ENCODE measurements at regions not wholly inside any gene's neighbourhood (a gene's known extent, or its start where the extent isn't known, plus 50 kb on each side); places are given as distances from the start of the nearest gene placed in this dataset.

GRCh38 chr4:58515226-58515625 is 1405.0 kb upstream of the IGFBP7 start:
- TF ChIP-seq PBX3 (IDR thresholded peaks at IDR 0.05), result no peak
- TF ChIP-seq FOSL2 (IDR thresholded peaks at IDR 0.05; ENCODE audit: borderline replicate concordance, low read depth), result no peak
- no peak for TF ChIP-seq CTCF (IDR thresholded peaks at IDR 0.05)
- no peak for TF ChIP-seq GATA2 (CRISPR knock-in tag; IDR thresholded peaks at IDR 0.05)
- no peak for TF ChIP-seq TEAD4 (IDR thresholded peaks at IDR 0.05; ENCODE audit: borderline replicate concordance, insufficient read depth)
- TF ChIP-seq EP300 (IDR thresholded peaks at IDR 0.05; ENCODE audit: borderline replicate concordance in 1 of 2, low read depth in 1 of 2, low read length in 1 of 2), result no peak
- no peak for TF ChIP-seq SIN3A (IDR thresholded peaks at IDR 0.05; ENCODE audit: borderline replicate concordance, low read depth, low read length)
- no peak for TF ChIP-seq REST (IDR thresholded peaks at IDR 0.05; ENCODE audit: low read depth, low read length)
- TF ChIP-seq CHD2 (IDR thresholded peaks at IDR 0.05; ENCODE audit: low read length, partially characterized antibody), result no peak
- H3K4me1 ChIP-seq (ENCODE audit: control insufficient read depth in 1 of 2, insufficient read depth in 2 of 2, low read depth in 1 of 2, low read length in 1 of 2), result no peaks in the 10 kb centered on the region
- no peaks in the 10 kb centered on the region for H3F3A ChIP-seq (replicated peaks; ENCODE audit: insufficient read depth)
- H3K27me3 ChIP-seq (ENCODE audit: insufficient read depth), result no peaks in the 10 kb centered on the region
- CTCF ChIA-PET, result interaction anchor here (0.5 kb wide), 1 partner anchor 16 kb away, joined by 3 read pairs; no protein-coding TSS in a partner anchor
- POLR2A ChIA-PET, result no interaction called here
- no peak overlapping the region for H3K27ac ChIP-seq (ENCODE audit: low read depth in 2 of 2, low read length in 1 of 2)
- no peaks in the 10 kb centered on the region for H3K9me2 ChIP-seq
- H3K9ac ChIP-seq, result no peak overlapping the region
- no peak for DNase-seq
- H3K9me3 ChIP-seq, result no peaks in the 10 kb centered on the region
- H3K79me2 ChIP-seq (ENCODE audit: insufficient read depth), result no peaks in the 10 kb centered on the region
- no peaks in the 10 kb centered on the region for H3K36me3 ChIP-seq (replicated peaks in 1 of 2; ENCODE audit: control insufficient read depth in 1 of 2, insufficient read depth in 2 of 2, low read length in 1 of 2)
- H2AFZ ChIP-seq (ENCODE audit: low read depth), result no peak overlapping the region
- no peak overlapping the region for H3K4me2 ChIP-seq
- no peak overlapping the region for H3K4me3 ChIP-seq (ENCODE audit: low read depth in 2 of 2, low read length in 1 of 2)
- no peaks in the 10 kb centered on the region for H4K20me1 ChIP-seq (ENCODE audit: insufficient read depth)
- 0% methylated on average over 1 of the region's 1 CpG for WGBS (ENCODE audit: low lambda C conversion rate)

GRCh38 chr4:58514299-58514698 is 1404.1 kb upstream of the IGFBP7 start:
- H3K4me1 ChIP-seq (ENCODE audit: control insufficient read depth in 1 of 2, insufficient read depth in 2 of 2, low read depth in 1 of 2, low read length in 1 of 2), result no peaks in the 10 kb centered on the region
- no peak overlapping the region for H3K27ac ChIP-seq (ENCODE audit: low read depth in 2 of 2, low read length in 1 of 2)
- ChIA-PET POLR2A (no interaction called here), CTCF (no interaction called here)
- no peaks in the 10 kb centered on the region for H3K27me3 ChIP-seq (ENCODE audit: insufficient read depth)
- TF ChIP-seq TEAD4 (IDR thresholded peaks at IDR 0.05; ENCODE audit: borderline replicate concordance, insufficient read depth) (no peak), RAD21 (IDR thresholded peaks at IDR 0.05; ENCODE audit: low read length) (peak; percentile 56)
- H4K20me1 ChIP-seq (ENCODE audit: insufficient read depth), result no peaks in the 10 kb centered on the region
- H3K9me3 ChIP-seq, result no peaks in the 10 kb centered on the region
- no peaks in the 10 kb centered on the region for H3K9me2 ChIP-seq
- H3K4me3 ChIP-seq (ENCODE audit: low read depth in 2 of 2, low read length in 1 of 2), result no peak overlapping the region; a peak in 1 of 4 replicates
- no peaks in the 10 kb centered on the region for H3F3A ChIP-seq (replicated peaks; ENCODE audit: insufficient read depth)
- 27% methylated on average over 1 of the region's 1 CpG for WGBS (ENCODE audit: low lambda C conversion rate)
- no peaks in the 10 kb centered on the region for H3K79me2 ChIP-seq (ENCODE audit: insufficient read depth)
- DNase-seq, result no peak
- H3K4me2 ChIP-seq, result no peak overlapping the region
- H2AFZ ChIP-seq (ENCODE audit: low read depth), result no peak overlapping the region
- no peak overlapping the region for H3K9ac ChIP-seq
- no peaks in the 10 kb centered on the region for H3K36me3 ChIP-seq (replicated peaks in 1 of 2; ENCODE audit: control insufficient read depth in 1 of 2, insufficient read depth in 2 of 2, low read length in 1 of 2)

Data from SK-N-SH (cell line).